HCT116 (cell line): ENCODE measurements at regions not wholly inside any gene's neighbourhood (a gene's known extent, or its start where the extent isn't known, plus 50 kb on each side); places are given as distances from the start of the nearest gene placed in this dataset.

ENCODE experiments used
- ATAC-seq: fragments of 200-7000 bp; cut with Tn5 transposase; 2 replicates; pipeline ENCODE4 v1.9.1; 2020; ENCODE audit warnings: mild to moderate bottlenecking, moderate library complexity
- BruUV-seq: library from RNA; stranded (reverse); fragments of 400-500 nt; replicated peaks from 2 replicates; lab custom pipeline; 2021; lab: Mats Ljungman, UMichigan
- CTCF ChIA-PET: fragments of 300-600 bp; sonication (Branson Sonifier 250); formaldehyde crosslinking; loops from one replicate; lab custom pipeline; 2021; ENCODE audit warnings: antibody characterized with exemption; lab: Charles Lee
- POLR2A ChIA-PET: fragments of 300-600, 350-600 bp; sonication (Branson Sonifier 250); formaldehyde crosslinking; loops from one replicate; lab custom pipeline; 2021; ENCODE audit warnings: antibody characterized with exemption; lab: Charles Lee
- RAD21 ChIA-PET, 2 experiments: fragments of 300-600 bp; sonication (Branson Sonifier 250); formaldehyde crosslinking; loops; one replicate each; lab custom pipeline; 2023; ENCODE audit warnings: low total read pairs in 2 of 2; ENCODE audit not compliant: uncharacterized antibody in 2 of 2, unreplicated experiment in 2 of 2, low non-redundant PET in 1 of 2; lab: Charles Lee
- DNase-seq: peaks from one replicate; pipeline ENCODE4 v3.0.0-alpha.2; 2010; ENCODE audit warnings: low read depth, low spot score
- H2AFZ ChIP-seq: fragments of 200-600 bp; shearing (Covaris generic), sonication (generic); 2 replicates; pipeline ENCODE4 v1.6.1; 2017; ENCODE audit warnings: low read depth, mixed run types, mixed read lengths, antibody characterized with exemption, low read length; ENCODE audit not compliant: poor library complexity, severe bottlenecking
- H3K27ac ChIP-seq: 2 replicates; pipeline ENCODE4 v1.5.1; 2012; ENCODE audit warnings: low read depth, low read length
- H3K27me3 ChIP-seq: fragments of 200-600 bp; sonication (generic); 2 replicates; pipeline ENCODE4 v1.6.1; 2016; ENCODE audit warnings: mixed run types, low read length, mixed read lengths; ENCODE audit not compliant: insufficient read depth
- H3K36me3 ChIP-seq, 2 experiments: fragments of 200-500 bp in 1 of 2; fragments of 200-600 bp in 1 of 2; sonication (Bioruptor generic) in 1 of 2; sonication (generic) in 1 of 2; 2 replicates each; pipeline versions ENCODE4 v1.5.1 to v1.6.1; 2014 to 2016; ENCODE audit warnings: low read length in 2 of 2, inconsistent platforms in 1 of 2, mixed read lengths in 1 of 2, mixed run types in 1 of 2; ENCODE audit not compliant: insufficient read depth in 2 of 2, control insufficient read depth in 1 of 2
- H3K4me1 ChIP-seq, 2 experiments: fragments of 200-600 bp in 1 of 2; sonication (generic) in 1 of 2; 2 replicates each; pipeline versions ENCODE4 v1.5.1 to v1.6.1; 2012 to 2017; ENCODE audit warnings: low read length in 2 of 2, inconsistent platforms in 1 of 2, mild to moderate bottlenecking in 1 of 2, mixed read lengths in 1 of 2, mixed run types in 1 of 2, moderate library complexity in 1 of 2; ENCODE audit not compliant: insufficient read depth in 2 of 2, control insufficient read depth in 1 of 2
- H3K4me2 ChIP-seq: fragments of 200-600 bp; sonication (generic); 2 replicates; pipeline ENCODE4 v1.6.1; 2017; ENCODE audit warnings: mixed run types, low read length, mixed read lengths
- H3K4me3 ChIP-seq, 2 experiments: fragments of 200-600 bp in 1 of 2; sonication (generic) in 1 of 2; replicated peaks in 1 of 2; 2 replicates each; pipeline ENCODE4 v1.5.1; 2011 to 2016; ENCODE audit warnings: low read length in 2 of 2, control low read depth in 1 of 2, low read depth in 1 of 2, mild to moderate bottlenecking in 1 of 2, mixed read lengths in 1 of 2, mixed run types in 1 of 2
- H3K79me2 ChIP-seq: fragments of 200-600 bp; sonication (generic); 2 replicates; pipeline ENCODE4 v1.6.1; 2017; ENCODE audit warnings: mild to moderate bottlenecking, mixed run types, low read length, moderate library complexity, mixed read lengths; ENCODE audit not compliant: insufficient read depth
- H3K9ac ChIP-seq: fragments of 200-600 bp; sonication (generic); 2 replicates; pipeline ENCODE4 v1.6.1; 2016; ENCODE audit warnings: low read length, mixed read lengths
- H3K9me2 ChIP-seq: fragments of 200-600 bp; sonication (generic), shearing (Covaris generic); 2 replicates; pipeline ENCODE4 v1.6.1; 2017; ENCODE audit warnings: mixed run types, mild to moderate bottlenecking, moderate library complexity; ENCODE audit not compliant: insufficient read depth
- H3K9me3 ChIP-seq, 2 experiments: fragments of 200-500 bp in 1 of 2; fragments of 200-600 bp in 1 of 2; sonication (Bioruptor generic) in 1 of 2; sonication (generic) in 1 of 2; 2 replicates each; pipeline ENCODE4 v1.6.1; 2014 to 2017; ENCODE audit warnings: low read length in 2 of 2, mixed read lengths in 2 of 2, inconsistent platforms in 1 of 2, low read depth in 1 of 2, mild to moderate bottlenecking in 1 of 2, mixed run types in 1 of 2, moderate library complexity in 1 of 2; ENCODE audit not compliant: control insufficient read depth in 1 of 2, insufficient read depth in 1 of 2
- H4K20me1 ChIP-seq: fragments of 200-600 bp; sonication (generic), shearing (Covaris generic); 2 replicates; pipeline ENCODE4 v1.6.1; 2017; ENCODE audit warnings: mixed run types, mild to moderate bottlenecking, moderate library complexity; ENCODE audit not compliant: insufficient read depth
- CBX3 ChIP-seq: IDR thresholded peaks from 2 replicates; pipeline ENCODE4 v1.6.1; 2012; ENCODE audit warnings: low read depth
- EGR1 ChIP-seq: IDR thresholded peaks from 2 replicates; pipeline ENCODE4 v1.6.1; 2012; ENCODE audit warnings: low read depth
- EZH2 ChIP-seq: fragments of 200-600 bp; sonication (generic); IDR thresholded peaks from 2 replicates; pipeline ENCODE4 v1.6.1; 2017; ENCODE audit warnings: antibody characterized with exemption, mixed run types
- FOSL1 ChIP-seq: IDR thresholded peaks from 2 replicates; pipeline ENCODE4 v1.6.1; 2012; ENCODE audit warnings: low read depth
- POLR2A ChIP-seq: IDR thresholded peaks from 2 replicates; pipeline ENCODE4 v1.7.0; 2011; ENCODE audit warnings: borderline replicate concordance; ENCODE audit not compliant: insufficient read depth, insufficient read length; ENCODE audit errors: extremely low read depth
- SIN3A ChIP-seq: IDR thresholded peaks from 2 replicates; pipeline ENCODE4 v1.6.1; 2012; ENCODE audit warnings: low read depth
- intact Hi-C: fragments of 100-400 bp; cut with micrococcal nuclease; formaldehyde crosslinking; loops from 2 replicates; pipeline ENCODE4 v1.10.0; 2022
- TF ChIP-seq, protein P1 (sequence below): IDR thresholded peaks from 2 replicates; pipeline ENCODE4 v1.6.1; 2012
- TF ChIP-seq, protein P2 (sequence below): IDR thresholded peaks from 2 replicates; pipeline ENCODE4 v1.6.1; 2012
- TF ChIP-seq, protein P3 (sequence below), 3 experiments: fragments of 200-600 bp in 1 of 3; sonication (generic) in 1 of 3; IDR thresholded peaks in 2 of 3; conservative IDR thresholded peaks in 1 of 3; 2 replicates each; pipeline ENCODE4 v1.5.1; 2012 to 2017; ENCODE audit warnings: low read depth in 2 of 3, low read length in 2 of 3, antibody characterized with exemption in 1 of 3, borderline replicate concordance in 1 of 3, control low read depth in 1 of 3, mild to moderate bottlenecking in 1 of 3, mixed read lengths in 1 of 3, mixed run types in 1 of 3, moderate library complexity in 1 of 3; ENCODE audit not compliant: insufficient read depth in 1 of 3

DNA sequence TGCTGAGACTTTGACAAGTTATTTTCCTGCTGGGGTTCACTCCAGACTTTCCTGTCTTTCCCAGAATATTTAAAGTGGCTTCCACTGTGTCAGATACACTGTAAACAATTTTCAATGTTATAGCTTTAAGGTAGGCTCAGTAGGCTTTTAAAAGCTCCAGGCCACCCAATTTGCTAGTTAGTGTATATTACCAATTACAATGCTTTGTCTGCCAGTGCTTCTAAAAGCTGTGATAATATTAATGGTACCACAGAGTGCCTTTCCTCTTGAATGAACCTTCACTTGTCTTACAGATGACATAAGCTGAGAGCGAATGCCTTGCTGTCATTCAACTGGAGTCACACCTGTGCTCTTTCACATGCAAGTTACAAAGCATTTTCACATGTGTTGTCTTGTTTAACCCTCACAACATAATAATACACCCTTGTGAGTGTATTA lies 239.7 kb upstream of the HTR2A start:
- intact Hi-C loops, result no loop called here
- H3K79me2 ChIP-seq, result no peaks in the 10 kb centered on the region
- no peaks in the 10 kb centered on the region for H3K9me2 ChIP-seq
- H3K27me3 ChIP-seq, result 0 out of 2 replicates have a peak, but pooled peaks cover 5% of the 10 kb centered on the region
- CTCF ChIA-PET, result no interaction called here
- no TSS peak for BruUV-seq
- no peaks in the 10 kb centered on the region for H3K4me1 ChIP-seq
- no peak for DNase-seq
- RAD21 ChIA-PET, result no interaction called here
- no peak overlapping the region for H3K4me2 ChIP-seq
- TF ChIP-seq, protein P1, sequence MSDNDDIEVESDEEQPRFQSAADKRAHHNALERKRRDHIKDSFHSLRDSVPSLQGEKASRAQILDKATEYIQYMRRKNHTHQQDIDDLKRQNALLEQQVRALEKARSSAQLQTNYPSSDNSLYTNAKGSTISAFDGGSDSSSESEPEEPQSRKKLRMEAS, result no peak
- TF ChIP-seq POLR2A (no peak), EZH2 (no peak), FOSL1 (no peak), EGR1 (no peak), SIN3A (no peak), CBX3 (no peak)
- TF ChIP-seq, protein P2, sequence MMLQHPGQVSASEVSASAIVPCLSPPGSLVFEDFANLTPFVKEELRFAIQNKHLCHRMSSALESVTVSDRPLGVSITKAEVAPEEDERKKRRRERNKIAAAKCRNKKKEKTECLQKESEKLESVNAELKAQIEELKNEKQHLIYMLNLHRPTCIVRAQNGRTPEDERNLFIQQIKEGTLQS, result no peak
- TF ChIP-seq, protein P3, sequence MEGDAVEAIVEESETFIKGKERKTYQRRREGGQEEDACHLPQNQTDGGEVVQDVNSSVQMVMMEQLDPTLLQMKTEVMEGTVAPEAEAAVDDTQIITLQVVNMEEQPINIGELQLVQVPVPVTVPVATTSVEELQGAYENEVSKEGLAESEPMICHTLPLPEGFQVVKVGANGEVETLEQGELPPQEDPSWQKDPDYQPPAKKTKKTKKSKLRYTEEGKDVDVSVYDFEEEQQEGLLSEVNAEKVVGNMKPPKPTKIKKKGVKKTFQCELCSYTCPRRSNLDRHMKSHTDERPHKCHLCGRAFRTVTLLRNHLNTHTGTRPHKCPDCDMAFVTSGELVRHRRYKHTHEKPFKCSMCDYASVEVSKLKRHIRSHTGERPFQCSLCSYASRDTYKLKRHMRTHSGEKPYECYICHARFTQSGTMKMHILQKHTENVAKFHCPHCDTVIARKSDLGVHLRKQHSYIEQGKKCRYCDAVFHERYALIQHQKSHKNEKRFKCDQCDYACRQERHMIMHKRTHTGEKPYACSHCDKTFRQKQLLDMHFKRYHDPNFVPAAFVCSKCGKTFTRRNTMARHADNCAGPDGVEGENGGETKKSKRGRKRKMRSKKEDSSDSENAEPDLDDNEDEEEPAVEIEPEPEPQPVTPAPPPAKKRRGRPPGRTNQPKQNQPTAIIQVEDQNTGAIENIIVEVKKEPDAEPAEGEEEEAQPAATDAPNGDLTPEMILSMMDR (IDR thresholded peaks at IDR 0.05 in 2 of 3, conservative IDR thresholded peaks at IDR 0.05 in 1 of 3; ENCODE audit: borderline replicate concordance in 1 of 3, insufficient read depth in 1 of 3, low read depth in 2 of 3, low read length in 2 of 3), result no peak
- no peak overlapping the region for H3K4me3 ChIP-seq
- H2AFZ ChIP-seq, result no peak overlapping the region
- H3K9ac ChIP-seq, result no peak overlapping the region
- H3K36me3 ChIP-seq, result no peaks in the 10 kb centered on the region
- no peaks in the 10 kb centered on the region for H4K20me1 ChIP-seq
- no peak overlapping the region for H3K27ac ChIP-seq
- no peaks in the 10 kb centered on the region for H3K9me3 ChIP-seq
- POLR2A ChIA-PET, result no interaction called here
- ATAC-seq, result no peak
